ENCODE measurements at regions not wholly inside any gene's neighbourhood (a gene's known extent, or its start where the extent isn't known, plus 50 kb on each side); places are given as distances from the start of the nearest gene placed in this dataset.

GRCh38 chr10:58948303-58948702 is 228.1 kb upstream of the PHYHIPL start:
- TF ChIP-seq CTCF (IDR thresholded peaks at IDR 0.05) (no peak), POLR2A (IDR thresholded peaks at IDR 0.05) (no peak), POLR2AphosphoS5 (IDR thresholded peaks at IDR 0.05) (no peak)
